GM20000 (cell line): ENCODE measurements at regions not wholly inside any gene's neighbourhood (a gene's known extent, or its start where the extent isn't known, plus 50 kb on each side); places are given as distances from the start of the nearest gene placed in this dataset.

Source experiments
- DNase-seq: peaks from one replicate; pipeline ENCODE4 v3.0.0; 2012; ENCODE audit warnings: low spot score
- TF ChIP-seq, protein P1 (sequence below): IDR thresholded peaks from 2 replicates; pipeline ENCODE4 v1.5.1; 2012; ENCODE audit warnings: mild to moderate bottlenecking, control low read depth; ENCODE audit errors: extremely low read depth, missing control alignments

DNA sequence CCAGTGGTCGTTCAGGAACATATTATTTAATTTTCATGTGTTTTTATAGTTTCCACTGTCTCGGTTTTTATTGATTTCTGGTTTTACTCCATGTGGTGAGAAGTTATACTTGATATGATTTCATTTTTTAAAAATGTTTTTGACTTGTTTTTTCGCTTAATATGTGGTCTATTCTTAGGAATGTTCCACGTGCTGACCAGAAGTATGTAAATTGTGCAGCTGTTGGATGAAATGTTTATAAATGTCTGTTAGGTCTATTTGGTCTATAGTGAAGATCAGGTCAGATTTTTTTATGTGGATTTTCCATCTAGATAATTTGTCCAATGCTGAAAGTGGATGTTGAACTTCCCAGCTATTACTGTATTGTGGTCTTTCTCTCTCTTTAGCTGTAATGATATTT is 433.8 kb upstream of the MIS18BP1 start:
- TF ChIP-seq, protein P1, sequence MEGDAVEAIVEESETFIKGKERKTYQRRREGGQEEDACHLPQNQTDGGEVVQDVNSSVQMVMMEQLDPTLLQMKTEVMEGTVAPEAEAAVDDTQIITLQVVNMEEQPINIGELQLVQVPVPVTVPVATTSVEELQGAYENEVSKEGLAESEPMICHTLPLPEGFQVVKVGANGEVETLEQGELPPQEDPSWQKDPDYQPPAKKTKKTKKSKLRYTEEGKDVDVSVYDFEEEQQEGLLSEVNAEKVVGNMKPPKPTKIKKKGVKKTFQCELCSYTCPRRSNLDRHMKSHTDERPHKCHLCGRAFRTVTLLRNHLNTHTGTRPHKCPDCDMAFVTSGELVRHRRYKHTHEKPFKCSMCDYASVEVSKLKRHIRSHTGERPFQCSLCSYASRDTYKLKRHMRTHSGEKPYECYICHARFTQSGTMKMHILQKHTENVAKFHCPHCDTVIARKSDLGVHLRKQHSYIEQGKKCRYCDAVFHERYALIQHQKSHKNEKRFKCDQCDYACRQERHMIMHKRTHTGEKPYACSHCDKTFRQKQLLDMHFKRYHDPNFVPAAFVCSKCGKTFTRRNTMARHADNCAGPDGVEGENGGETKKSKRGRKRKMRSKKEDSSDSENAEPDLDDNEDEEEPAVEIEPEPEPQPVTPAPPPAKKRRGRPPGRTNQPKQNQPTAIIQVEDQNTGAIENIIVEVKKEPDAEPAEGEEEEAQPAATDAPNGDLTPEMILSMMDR: no peak
- no peak for DNase-seq

DNA sequence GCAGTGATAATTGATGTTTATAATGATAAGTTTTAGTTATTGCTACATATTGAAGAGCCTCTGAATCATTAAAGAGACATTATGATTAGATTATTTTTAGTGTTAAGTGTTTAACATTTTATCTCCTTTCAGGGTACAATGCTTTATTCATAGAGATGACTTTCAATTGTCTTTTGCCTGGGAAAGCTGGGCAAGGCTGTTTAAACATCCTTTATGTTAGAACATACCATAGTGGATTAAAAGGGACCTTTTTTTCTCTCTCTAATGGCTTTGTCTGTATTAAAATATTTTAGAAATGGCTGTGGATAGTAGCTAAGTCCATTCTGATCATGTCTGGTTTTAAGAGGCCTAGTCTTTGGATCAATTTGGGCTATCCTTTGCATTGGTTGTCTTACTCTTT is 427.5 kb upstream of the MIS18BP1 start:
- TF ChIP-seq, protein P1: no peak
- DNase-seq: no peak

DNA sequence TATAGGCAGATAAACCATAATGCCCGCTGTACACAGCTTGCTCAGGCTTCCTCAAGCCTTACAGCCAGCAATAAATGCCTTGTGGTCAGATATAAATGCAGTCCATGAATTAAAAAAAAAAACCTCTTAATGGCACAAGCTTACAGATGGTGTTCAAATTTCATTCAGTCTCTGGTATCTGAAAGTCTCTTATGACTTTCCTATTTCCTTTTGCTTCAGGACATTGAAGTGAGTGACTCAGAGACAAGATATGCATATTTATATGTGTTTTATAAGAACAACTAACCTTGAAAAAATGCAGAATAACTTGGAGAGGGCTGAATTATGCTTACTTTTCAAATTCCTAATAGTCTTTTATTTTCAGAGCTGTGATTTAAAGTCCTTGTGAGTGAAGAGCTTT is 426.9 kb upstream of the MIS18BP1 start:
- no peak for DNase-seq
- TF ChIP-seq, protein P1: no peak

DNA sequence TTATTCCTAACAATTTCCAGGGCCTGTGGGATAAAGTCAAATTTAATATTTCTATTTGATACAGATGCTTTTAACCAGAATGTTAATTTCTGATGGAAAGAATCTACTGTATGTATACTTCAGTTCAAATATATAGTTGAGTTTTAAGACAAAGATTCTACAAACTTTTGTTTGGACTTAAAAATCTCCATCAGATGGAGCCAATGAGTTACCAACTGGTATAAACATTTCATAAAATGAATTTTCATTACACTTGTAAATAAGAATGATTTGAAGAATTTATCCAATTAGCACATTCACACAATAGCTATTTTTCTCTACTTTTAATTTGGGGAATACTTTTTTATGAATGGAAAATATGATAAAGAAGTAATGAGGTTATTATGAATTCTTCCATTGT is 425.2 kb upstream of the MIS18BP1 start:
- DNase-seq: no peak
- TF ChIP-seq, protein P1: no peak

DNA sequence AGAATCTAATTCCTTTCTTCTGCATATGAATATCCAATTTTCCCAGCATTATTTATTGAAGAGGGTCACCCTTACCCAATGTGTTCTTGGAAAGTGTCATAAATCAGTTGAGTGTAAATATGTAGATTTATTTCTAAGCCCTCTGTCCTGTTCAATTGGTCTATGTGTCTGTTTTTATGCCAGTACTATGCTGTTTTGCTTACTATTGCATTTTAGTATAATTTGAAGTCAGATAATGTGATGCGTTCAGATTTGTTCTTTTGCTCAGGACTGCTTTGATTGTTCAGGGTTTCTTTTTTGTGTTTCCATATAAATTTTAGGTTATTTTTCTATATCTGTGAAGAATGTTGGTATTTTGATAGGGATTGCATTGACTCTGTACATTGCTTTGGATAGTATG is 420.4 kb upstream of the MIS18BP1 start:
- DNase-seq: no peak

DNA sequence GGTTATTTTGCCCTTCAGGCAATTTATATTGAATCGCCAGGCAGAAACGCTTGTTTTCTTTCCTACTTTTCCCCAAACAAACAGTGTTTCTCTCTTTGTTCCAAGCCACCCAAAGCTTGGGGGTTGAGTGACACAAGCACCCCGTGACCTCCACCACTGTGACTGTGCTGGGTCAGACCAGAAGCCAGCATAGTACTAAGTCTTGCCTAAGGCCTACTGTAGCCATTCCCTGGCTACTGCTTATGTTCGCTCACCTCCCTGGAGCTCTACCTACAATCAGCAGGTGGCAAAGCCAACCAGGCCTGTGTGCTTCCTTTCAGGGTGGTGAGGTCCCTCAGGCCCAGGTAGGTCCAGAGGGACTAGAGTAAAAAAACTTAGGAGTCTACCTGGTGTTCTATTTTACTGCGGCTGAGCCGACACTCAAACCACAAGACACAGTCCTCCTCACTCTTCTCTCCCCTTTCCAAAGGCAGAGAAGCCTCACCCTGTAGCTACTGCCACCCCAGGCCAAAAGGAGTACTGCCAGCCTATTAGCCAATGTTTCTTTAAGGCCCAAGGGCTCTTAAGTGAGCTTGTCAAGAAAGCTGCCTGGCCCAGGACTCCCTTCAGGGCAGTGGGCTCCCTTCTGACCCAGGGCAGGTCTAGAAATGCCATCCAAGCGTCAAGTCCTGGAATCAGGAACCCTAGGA is 411.8 kb upstream of the MIS18BP1 start:
- no peak for DNase-seq
- TF ChIP-seq, protein P1: no peak

More for the DNA sequence above, 420.4 kb upstream of the MIS18BP1 start:
- TF ChIP-seq, protein P1: no peak

DNA sequence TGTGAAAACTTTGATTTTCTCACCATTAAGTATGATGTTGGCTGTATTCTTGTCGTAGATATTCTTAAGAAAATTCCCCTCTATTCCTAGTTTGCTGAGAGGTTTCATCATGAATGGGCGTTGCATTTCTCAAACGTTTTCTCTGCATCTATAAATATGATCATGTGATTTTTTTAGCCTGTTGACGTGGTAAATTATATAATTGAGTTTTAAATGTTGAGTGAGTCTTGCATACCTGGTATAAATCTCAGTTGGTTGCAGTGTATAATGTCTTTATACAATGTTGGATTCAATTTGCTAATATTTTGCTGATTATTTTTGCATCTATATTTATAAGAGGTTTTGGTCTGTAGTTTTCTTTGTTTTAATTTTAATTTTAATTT is 405.9 kb upstream of the MIS18BP1 start:
- TF ChIP-seq, protein P1: no peak
- DNase-seq: no peak
